C4-2B (cell line): ENCODE measurements at regions not wholly inside any gene's neighbourhood (a gene's known extent, or its start where the extent isn't known, plus 50 kb on each side); places are given as distances from the start of the nearest gene placed in this dataset.
A peak's percentile ranks its signal among the peaks of the same experiment; 100 is the strongest.

Experiments used
- H3K27ac ChIP-seq: fragments of 450-650 bp; 2 replicates; pipeline ENCODE4 v1.5.1; 2017
- CTCF ChIP-seq: fragments of 450-650 bp; conservative IDR thresholded peaks from 2 replicates; pipeline ENCODE4 v1.5.1; 2017; ENCODE audit warnings: mild to moderate bottlenecking
- ZFX ChIP-seq: fragments of 450-650 bp; IDR thresholded peaks from 2 replicates; pipeline ENCODE4 v1.6.1; 2017

DNA sequence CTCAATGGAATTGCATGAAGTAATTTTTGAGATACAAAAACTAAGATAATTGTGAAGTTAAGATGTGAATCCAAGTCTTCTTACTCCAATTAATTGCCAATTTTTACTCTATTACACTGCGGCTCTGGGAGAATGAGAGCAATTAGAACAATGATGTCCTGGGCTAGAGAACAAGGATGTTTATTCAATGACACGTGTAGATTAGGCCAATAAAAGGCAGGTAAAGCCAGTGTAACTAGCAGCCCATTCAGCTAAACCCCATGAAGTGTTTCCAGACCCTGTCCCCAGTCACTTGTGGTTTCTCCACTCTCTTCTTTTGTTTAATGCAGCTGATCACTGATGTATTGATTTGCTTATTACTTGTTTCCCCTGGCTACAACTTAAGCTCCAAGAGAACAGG lies 381.1 kb upstream of the ARHGEF26 start:
- no peak for TF ChIP-seq ZFX
- TF ChIP-seq CTCF, result no peak
- H3K27ac ChIP-seq, result no peak overlapping the region; the same call in 1 of the 2 replicates

- H3K27ac ChIP-seq, result no peak overlapping the region
These were observed 376.3 kb upstream of the ARHGEF26 start for GRCh38 chr3:153744889-153745288.

GRCh38 chr3:153746211-153746610 lies 375.0 kb upstream of the ARHGEF26 start:
- no peak overlapping the region for H3K27ac ChIP-seq
- TF ChIP-seq ZFX, result no peak
- no peak for TF ChIP-seq CTCF

More at GRCh38 chr3:153744889-153745288, 376.3 kb upstream of the ARHGEF26 start:
- TF ChIP-seq ZFX, result no peak
- TF ChIP-seq CTCF, result no peak

DNA sequence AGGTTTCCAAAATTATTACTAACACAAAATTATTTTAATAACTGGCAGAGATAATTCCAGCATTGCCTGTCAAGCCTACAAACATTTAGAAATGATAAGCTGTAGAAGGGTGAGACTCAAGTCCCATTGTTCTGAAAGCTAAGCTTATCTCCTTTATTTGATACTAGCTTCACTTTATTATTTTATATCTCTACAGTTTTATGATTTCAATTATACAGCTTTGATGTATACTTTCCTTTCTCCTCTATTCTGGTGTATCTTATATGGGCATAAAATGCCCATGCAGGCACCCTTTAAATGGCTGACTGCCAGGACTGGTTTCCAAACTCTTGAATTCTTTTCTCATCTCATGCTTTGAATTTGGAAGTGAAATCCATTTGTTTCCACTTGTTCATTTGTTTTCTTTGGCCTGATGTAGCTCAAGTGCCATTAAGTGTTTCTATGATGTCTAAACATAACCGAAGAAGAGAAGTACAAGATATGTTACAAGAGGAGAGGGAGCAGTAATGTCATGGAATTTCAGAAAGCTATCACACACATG lies 372.1 kb upstream of the ARHGEF26 start:
- TF ChIP-seq ZFX, result no peak
- TF ChIP-seq CTCF, result no peak
- no peak overlapping the region for H3K27ac ChIP-seq

DNA sequence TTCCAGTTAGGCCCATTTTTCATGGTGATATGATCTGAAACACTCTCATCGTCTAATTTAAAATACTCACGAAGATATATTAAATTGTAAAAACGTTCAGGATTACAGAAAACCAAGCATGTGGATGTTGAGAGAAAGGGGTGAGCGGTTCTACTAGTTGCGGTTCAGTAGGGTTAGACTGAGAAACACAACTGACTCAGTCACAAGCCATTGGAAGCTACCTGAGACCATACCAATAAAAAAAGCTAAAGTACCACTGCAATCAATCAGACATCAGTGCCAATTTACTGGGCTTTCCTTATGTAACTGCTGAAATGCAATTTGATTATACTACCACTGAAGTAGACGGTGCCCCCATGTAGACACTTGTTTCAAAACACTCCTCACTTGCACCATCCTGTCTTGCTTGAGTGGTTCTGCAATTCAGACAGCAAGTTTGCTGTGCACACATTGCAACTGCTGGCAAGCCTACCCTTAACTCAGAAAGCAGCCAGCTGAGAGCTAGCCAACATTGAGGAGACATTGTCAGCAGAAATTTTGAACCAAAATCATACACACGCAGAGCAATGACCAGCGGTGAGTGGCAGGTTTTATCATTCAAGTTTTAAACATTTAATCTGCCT lies 368.7 kb upstream of the ARHGEF26 start:
- peak overlapping the region; percentile 56; the same call in 1 of the 2 replicates for H3K27ac ChIP-seq
- TF ChIP-seq CTCF, result no peak
- no peak for TF ChIP-seq ZFX

- peak overlapping the region; percentile 56; the same call in 1 of the 2 replicates for H3K27ac ChIP-seq
- TF ChIP-seq CTCF, result no peak
- TF ChIP-seq ZFX, result no peak
These were observed 368.2 kb upstream of the ARHGEF26 start for GRCh38 chr3:153753035-153753434.

DNA sequence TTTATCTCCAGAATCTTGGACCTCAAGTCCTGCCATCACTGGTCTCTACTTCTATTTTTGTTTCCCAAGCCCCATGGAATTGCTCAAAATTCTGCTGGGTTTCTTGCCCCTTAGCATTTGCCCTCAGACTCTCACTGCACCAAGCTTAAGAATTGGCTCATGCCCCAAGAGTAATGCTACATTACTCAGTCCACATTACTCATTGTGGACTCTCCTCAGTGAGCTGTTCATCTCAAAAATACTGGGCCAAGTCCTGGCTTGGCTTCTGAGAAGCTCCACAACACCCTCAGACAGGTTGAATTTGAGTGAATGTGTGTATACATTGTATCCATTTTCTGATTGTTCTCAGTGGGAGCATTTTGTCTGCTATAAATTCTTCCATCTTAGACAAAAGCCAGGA lies 364.4 kb upstream of the ARHGEF26 start:
- no peak overlapping the region for H3K27ac ChIP-seq
- TF ChIP-seq ZFX (no peak), CTCF (no peak)
